SU-DHL-6 (cell line): ENCODE measurements at regions not wholly inside any gene's neighbourhood (a gene's known extent, or its start where the extent isn't known, plus 50 kb on each side); places are given as distances from the start of the nearest gene placed in this dataset.
"Not testable (repeated sequence)": the region's sequence is repeated elsewhere in the genome, so short reads cannot be mapped to it uniquely, and the experiment has no call there.

Experiments
- H2AFZ ChIP-seq: fragments of 200-600 bp; sonication (generic); 2 replicates; pipeline ENCODE4 v1.6.1; 2014; ENCODE audit warnings: low read depth, mild to moderate bottlenecking, moderate library complexity, mixed read lengths, antibody characterized with exemption, low read length; ENCODE audit not compliant: severe bottlenecking
- H3F3A ChIP-seq: fragments of 200-600 bp; shearing (Covaris generic); 2 replicates; pipeline ENCODE4 v1.6.0; 2016; ENCODE audit warnings: antibody characterized with exemption, mild to moderate bottlenecking; ENCODE audit not compliant: insufficient read depth
- H3K27ac ChIP-seq: fragments of 200-600 bp; sonication (generic); 2 replicates; pipeline ENCODE4 v1.5.1; 2016; ENCODE audit warnings: low read depth, mild to moderate bottlenecking, low read length, moderate library complexity, mixed read lengths
- H3K27me3 ChIP-seq: fragments of 200-600 bp; sonication (generic), shearing (Covaris generic); 2 replicates; pipeline ENCODE4 v1.6.0; 2014; ENCODE audit warnings: mild to moderate bottlenecking, low read length
- H3K36me3 ChIP-seq: fragments of 200-600 bp; sonication (generic); 2 replicates; pipeline ENCODE4 v1.6.1; 2014; ENCODE audit warnings: mild to moderate bottlenecking, low read length, mixed read lengths
- H3K4me2 ChIP-seq: fragments of 300-600, 200-600 bp; shearing (Covaris generic), sonication (generic); 2 replicates; pipeline ENCODE4 v1.6.0; 2014; ENCODE audit warnings: low read length, low read depth, mild to moderate bottlenecking; ENCODE audit not compliant: poor library complexity, severe bottlenecking
- H3K4me3 ChIP-seq: fragments of 200-600 bp; sonication (generic); 2 replicates; pipeline ENCODE4 v1.5.1; 2014; ENCODE audit warnings: antibody characterized with exemption, low read length, mild to moderate bottlenecking, mixed read lengths; ENCODE audit not compliant: insufficient read depth, poor library complexity, severe bottlenecking
- H3K79me2 ChIP-seq: fragments of 200-600 bp; sonication (generic); 2 replicates; pipeline ENCODE4 v1.6.1; 2014; ENCODE audit warnings: mild to moderate bottlenecking, low read length, moderate library complexity; ENCODE audit not compliant: insufficient read depth
- H3K9ac ChIP-seq: fragments of 200-600 bp; sonication (generic); 2 replicates; pipeline ENCODE4 v1.7.0; 2014; ENCODE audit warnings: mild to moderate bottlenecking, low read length
- H3K9me2 ChIP-seq: fragments of 200-600 bp; sonication (generic); replicated peaks from 2 replicates; pipeline ENCODE4 v1.6.1; 2014; ENCODE audit warnings: low read length; ENCODE audit not compliant: insufficient read depth
- H3K9me3 ChIP-seq: fragments of 200-600 bp; sonication (generic); 2 replicates; pipeline ENCODE4 v1.6.1; 2014; ENCODE audit warnings: low read length, mixed read lengths; ENCODE audit not compliant: insufficient read depth
- H4K20me1 ChIP-seq: fragments of 200-600 bp; sonication (generic); 2 replicates; pipeline ENCODE4 v1.6.1; 2014; ENCODE audit warnings: low read depth, mild to moderate bottlenecking, antibody characterized with exemption, low read length, moderate library complexity, mixed read lengths
- CTCF ChIP-seq: fragments of 200-600 bp; sonication (generic); IDR thresholded peaks from one replicate; pipeline ENCODE4 v1.5.1; 2017; ENCODE audit warnings: antibody characterized with exemption, mild to moderate bottlenecking, low read length, moderate library complexity; ENCODE audit not compliant: insufficient read depth, poor library complexity, severe bottlenecking
- EZH2phosphoT487 ChIP-seq: fragments of 200-600 bp; sonication (generic), shearing (Covaris generic); conservative IDR thresholded peaks from 2 replicates; pipeline ENCODE4 v1.6.1; 2018; ENCODE audit warnings: mild to moderate bottlenecking, antibody characterized with exemption, low read length, moderate library complexity, mixed read lengths

- Histone ChIP-seq H3K9me2 (no peaks in the 10 kb centered on the region), H4K20me1 (no peaks in the 10 kb centered on the region), H3K27me3 (no peaks in the 10 kb centered on the region), H3K9ac (no peak overlapping the region), H2AFZ (no peak overlapping the region), H3K9me3 (no peaks in the 10 kb centered on the region), H3K36me3 (no peaks in the 10 kb centered on the region), H3K27ac (no peak overlapping the region), H3K79me2 (no peaks in the 10 kb centered on the region), H3F3A (no peaks in the 10 kb centered on the region), H3K4me2 (no peak overlapping the region), H3K4me3 (no peak overlapping the region)
- no peak for TF ChIP-seq EZH2phosphoT487
- no peak for TF ChIP-seq CTCF
These were observed 65.6 kb upstream of the MKI67 start for GRCh38 chr10:128191847-128192246.

- not testable (repeated sequence) for H3K27ac ChIP-seq, H3K9ac ChIP-seq, H3K9me2 ChIP-seq, H3K4me2 ChIP-seq, H3K79me2 ChIP-seq, H4K20me1 ChIP-seq, H3K27me3 ChIP-seq, H3F3A ChIP-seq, H3K4me3 ChIP-seq, H2AFZ ChIP-seq, H3K36me3 ChIP-seq, H3K9me3 ChIP-seq
These were observed 75.6 kb upstream of the MKI67 start for GRCh38 chr10:128201826-128202225.

- H3K27me3 ChIP-seq, result no peaks in the 10 kb centered on the region
- H3K9me2 ChIP-seq, result no peaks in the 10 kb centered on the region
- H3K4me3 ChIP-seq, result no peak overlapping the region
- no peaks in the 10 kb centered on the region for H3K79me2 ChIP-seq
- TF ChIP-seq CTCF (no peak), EZH2phosphoT487 (no peak)
- H4K20me1 ChIP-seq, result no peaks in the 10 kb centered on the region
- H2AFZ ChIP-seq, result no peak overlapping the region
- no peaks in the 10 kb centered on the region for H3K9me3 ChIP-seq
- no peak overlapping the region for H3K4me2 ChIP-seq
- H3K9ac ChIP-seq, result no peak overlapping the region
- no peaks in the 10 kb centered on the region for H3K36me3 ChIP-seq
- no peaks in the 10 kb centered on the region for H3F3A ChIP-seq
- H3K27ac ChIP-seq, result no peak overlapping the region
These were observed 76.8 kb upstream of the MKI67 start for GRCh38 chr10:128203028-128203427.

GRCh38 chr10:128205591-128205990, 79.4 kb upstream of the MKI67 start:
- not testable (repeated sequence) for H3K9ac ChIP-seq, H3K79me2 ChIP-seq, H3K4me3 ChIP-seq, H3K9me2 ChIP-seq, H3K27ac ChIP-seq, H3K9me3 ChIP-seq, H3K27me3 ChIP-seq, H4K20me1 ChIP-seq, H3F3A ChIP-seq, H3K36me3 ChIP-seq, H2AFZ ChIP-seq, H3K4me2 ChIP-seq
